ENCODE measurements at regions not wholly inside any gene's neighbourhood (a gene's known extent, or its start where the extent isn't known, plus 50 kb on each side); places are given as distances from the start of the nearest gene placed in this dataset.

DNA sequence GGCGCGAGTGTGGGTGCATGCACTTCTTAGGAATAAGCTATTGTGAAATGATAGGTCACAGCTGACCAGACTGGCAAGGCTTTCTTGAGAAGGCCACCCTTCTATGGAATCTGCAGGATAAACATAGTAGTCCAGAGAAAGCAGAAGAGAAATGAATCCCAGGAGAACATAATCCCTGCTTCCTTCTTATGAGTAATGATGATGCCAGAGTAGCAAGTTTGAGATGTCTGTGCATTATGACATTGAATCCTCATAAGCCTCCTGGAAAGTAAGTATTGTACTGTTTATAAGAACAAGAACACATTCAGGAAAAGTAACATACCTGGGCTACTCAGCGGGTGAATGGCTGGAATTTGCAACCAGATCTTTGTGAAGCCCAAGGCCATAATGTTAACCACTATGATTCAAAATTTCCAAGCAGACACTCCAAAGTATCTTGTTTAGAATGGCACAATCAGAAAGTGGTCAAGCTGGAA is 272.1 kb upstream of the HS3ST1 start:
- TF ChIP-seq SIN3A (IDR thresholded peaks at IDR 0.05; ENCODE audit: borderline replicate concordance, insufficient read depth, low read length), result no peak
- TF ChIP-seq POLR2AphosphoS5 (IDR thresholded peaks at IDR 0.05; ENCODE audit: low read depth, low read length), result no peak
- TF ChIP-seq, protein P1, sequence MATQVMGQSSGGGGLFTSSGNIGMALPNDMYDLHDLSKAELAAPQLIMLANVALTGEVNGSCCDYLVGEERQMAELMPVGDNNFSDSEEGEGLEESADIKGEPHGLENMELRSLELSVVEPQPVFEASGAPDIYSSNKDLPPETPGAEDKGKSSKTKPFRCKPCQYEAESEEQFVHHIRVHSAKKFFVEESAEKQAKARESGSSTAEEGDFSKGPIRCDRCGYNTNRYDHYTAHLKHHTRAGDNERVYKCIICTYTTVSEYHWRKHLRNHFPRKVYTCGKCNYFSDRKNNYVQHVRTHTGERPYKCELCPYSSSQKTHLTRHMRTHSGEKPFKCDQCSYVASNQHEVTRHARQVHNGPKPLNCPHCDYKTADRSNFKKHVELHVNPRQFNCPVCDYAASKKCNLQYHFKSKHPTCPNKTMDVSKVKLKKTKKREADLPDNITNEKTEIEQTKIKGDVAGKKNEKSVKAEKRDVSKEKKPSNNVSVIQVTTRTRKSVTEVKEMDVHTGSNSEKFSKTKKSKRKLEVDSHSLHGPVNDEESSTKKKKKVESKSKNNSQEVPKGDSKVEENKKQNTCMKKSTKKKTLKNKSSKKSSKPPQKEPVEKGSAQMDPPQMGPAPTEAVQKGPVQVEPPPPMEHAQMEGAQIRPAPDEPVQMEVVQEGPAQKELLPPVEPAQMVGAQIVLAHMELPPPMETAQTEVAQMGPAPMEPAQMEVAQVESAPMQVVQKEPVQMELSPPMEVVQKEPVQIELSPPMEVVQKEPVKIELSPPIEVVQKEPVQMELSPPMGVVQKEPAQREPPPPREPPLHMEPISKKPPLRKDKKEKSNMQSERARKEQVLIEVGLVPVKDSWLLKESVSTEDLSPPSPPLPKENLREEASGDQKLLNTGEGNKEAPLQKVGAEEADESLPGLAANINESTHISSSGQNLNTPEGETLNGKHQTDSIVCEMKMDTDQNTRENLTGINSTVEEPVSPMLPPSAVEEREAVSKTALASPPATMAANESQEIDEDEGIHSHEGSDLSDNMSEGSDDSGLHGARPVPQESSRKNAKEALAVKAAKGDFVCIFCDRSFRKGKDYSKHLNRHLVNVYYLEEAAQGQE (IDR thresholded peaks at IDR 0.05; ENCODE audit: insufficient read depth in 1 of 2, low read depth in 2 of 2, low read length in 2 of 2), result no peak
- TF ChIP-seq FOXP2 (optimal IDR thresholded peaks at IDR 0.05; ENCODE audit: borderline replicate concordance, extremely low read depth, extremely low read length, insufficient read depth), result no peak
